H9 (cell line): ENCODE measurements at regions not wholly inside any gene's neighbourhood (a gene's known extent, or its start where the extent isn't known, plus 50 kb on each side); places are given as distances from the start of the nearest gene placed in this dataset.

Source experiments
- DNase-seq: peaks from one replicate; pipeline ENCODE4 v3.0.0-alpha.2; 2017
- H2AFZ ChIP-seq: one replicate; pipeline ENCODE4 v1.6.1; 2013; ENCODE audit warnings: mild to moderate bottlenecking, low read length, control low read depth, moderate library complexity
- H2AK5ac ChIP-seq: 2 replicates; pipeline ENCODE4 v1.6.1; 2013; ENCODE audit warnings: low read length, control low read depth, mixed read lengths; ENCODE audit not compliant: insufficient read length
- H2BK120ac ChIP-seq: one replicate; pipeline ENCODE4 v1.6.1; 2013; ENCODE audit warnings: low read depth, mild to moderate bottlenecking, low read length, control low read depth, inconsistent platforms; ENCODE audit not compliant: poor library complexity, severe bottlenecking
- H2BK12ac ChIP-seq: 2 replicates; pipeline ENCODE4 v1.6.1; 2013; ENCODE audit warnings: low read length, control low read depth, mixed read lengths, low read depth; ENCODE audit not compliant: insufficient read length
- H2BK15ac ChIP-seq: 2 replicates; pipeline ENCODE4 v1.6.1; 2013; ENCODE audit warnings: low read depth, low read length, control low read depth
- H2BK20ac ChIP-seq: one replicate; pipeline ENCODE4 v1.6.1; 2013; ENCODE audit warnings: low read depth, mild to moderate bottlenecking, low read length, control low read depth, inconsistent platforms; ENCODE audit not compliant: poor library complexity, severe bottlenecking
- H2BK5ac ChIP-seq: 2 replicates; pipeline ENCODE4 v1.6.1; 2013; ENCODE audit warnings: low read length, control low read depth, mixed read lengths; ENCODE audit not compliant: insufficient read length
- H3K14ac ChIP-seq: 2 replicates; pipeline ENCODE4 v1.6.1; 2013; ENCODE audit warnings: low read length, control low read depth; ENCODE audit not compliant: insufficient read depth
- H3K18ac ChIP-seq: 2 replicates; pipeline ENCODE4 v1.6.1; 2013; ENCODE audit warnings: low read depth, mild to moderate bottlenecking, mixed read lengths, low read length, control low read depth; ENCODE audit not compliant: insufficient read length
- H3K23ac ChIP-seq: 2 replicates; pipeline ENCODE4 v1.6.1; 2013; ENCODE audit warnings: low read length, control low read depth, mixed read lengths, low read depth; ENCODE audit not compliant: insufficient read length
- H3K23me2 ChIP-seq: 2 replicates; pipeline ENCODE4 v1.6.1; 2013; ENCODE audit warnings: low read depth, mild to moderate bottlenecking, mixed read lengths, low read length, control low read depth; ENCODE audit not compliant: insufficient read length, poor library complexity, severe bottlenecking
- H3K27ac ChIP-seq: 2 replicates; pipeline ENCODE4 v1.5.1; 2013; ENCODE audit warnings: low read length, control low read depth, mixed read lengths, low read depth; ENCODE audit not compliant: insufficient read length
- H3K27me3 ChIP-seq: 2 replicates; pipeline ENCODE4 v1.6.1; 2013; ENCODE audit warnings: low read length, control low read depth, inconsistent platforms; ENCODE audit not compliant: insufficient read depth
- H3K4ac ChIP-seq: 2 replicates; pipeline ENCODE4 v1.6.1; 2013; ENCODE audit warnings: low read depth, mild to moderate bottlenecking, control low read depth, inconsistent platforms, low read length, moderate library complexity
- H3K4me1 ChIP-seq: 2 replicates; pipeline ENCODE4 v1.6.1; 2013; ENCODE audit warnings: low read length, control low read depth, inconsistent platforms; ENCODE audit not compliant: insufficient read depth
- H3K4me2 ChIP-seq: 2 replicates; pipeline ENCODE4 v1.6.1; 2013; ENCODE audit warnings: low read length, control low read depth, mixed read lengths; ENCODE audit not compliant: insufficient read length, insufficient read depth
- H3K56ac ChIP-seq: 2 replicates; pipeline ENCODE4 v1.6.1; 2013; ENCODE audit warnings: low read depth, mild to moderate bottlenecking, mixed read lengths, low read length, control low read depth; ENCODE audit not compliant: insufficient read length
- H3K79me1 ChIP-seq: 2 replicates; pipeline ENCODE4 v1.6.1; 2013; ENCODE audit warnings: low read depth, mild to moderate bottlenecking, moderate library complexity, low read length, control low read depth, inconsistent platforms; ENCODE audit not compliant: insufficient read depth, poor library complexity, severe bottlenecking
- H3K79me2 ChIP-seq: 2 replicates; pipeline ENCODE4 v1.6.1; 2013; ENCODE audit warnings: low read length, control low read depth, inconsistent platforms; ENCODE audit not compliant: insufficient read depth
- H3K9ac ChIP-seq: 2 replicates; pipeline ENCODE4 v1.6.1; 2013; ENCODE audit warnings: low read length, control low read depth, mixed read lengths; ENCODE audit not compliant: insufficient read length; ENCODE audit errors: extremely low read depth
- H3K9me3 ChIP-seq: one replicate; pipeline ENCODE4 v1.6.1; 2013; ENCODE audit warnings: low read depth, low read length, inconsistent platforms; ENCODE audit not compliant: control insufficient read depth
- H3T11ph ChIP-seq: one replicate; pipeline ENCODE4 v1.6.1; 2013; ENCODE audit warnings: mild to moderate bottlenecking, low read length, control low read depth, inconsistent platforms
- H4K20me1 ChIP-seq: one replicate; pipeline ENCODE4 v1.6.1; 2013; ENCODE audit not compliant: control insufficient read depth, insufficient read length, insufficient read depth
- H4K5ac ChIP-seq: 2 replicates; pipeline ENCODE4 v1.6.1; 2013; ENCODE audit warnings: low read depth, mild to moderate bottlenecking, mixed read lengths, low read length, control low read depth; ENCODE audit not compliant: insufficient read length
- H4K8ac ChIP-seq: replicated peaks from 2 replicates; pipeline ENCODE4 v1.6.1; 2013; ENCODE audit warnings: low read length, control low read depth, mixed read lengths, low read depth; ENCODE audit not compliant: insufficient read length
- H4K91ac ChIP-seq: 2 replicates; pipeline ENCODE4 v1.6.1; 2013; ENCODE audit warnings: low read depth, mild to moderate bottlenecking, moderate library complexity, mixed read lengths, low read length, control low read depth; ENCODE audit not compliant: insufficient read length
- H3K27ac Mint-ChIP-seq, 3 experiments: 2 replicates in 2 of 3; 3 replicates in 1 of 3; pipeline ENCODE4 v1.8.0; 2020 to 2021; ENCODE audit warnings: mixed read lengths in 3 of 3, mild to moderate bottlenecking in 1 of 3, moderate library complexity in 1 of 3
- H3K27me3 Mint-ChIP-seq: 2 replicates; pipeline ENCODE4 v1.8.0; 2021; ENCODE audit warnings: low read depth, mild to moderate bottlenecking, moderate library complexity, mixed read lengths
- H3K36me3 Mint-ChIP-seq, 3 experiments: 2 replicates in 2 of 3; 3 replicates in 1 of 3; pipeline ENCODE4 v1.8.0; 2020 to 2021; ENCODE audit warnings: low read depth in 3 of 3, mixed read lengths in 3 of 3; ENCODE audit not compliant: insufficient read depth in 1 of 3
- H3K4me1 Mint-ChIP-seq, 2 experiments: 2 replicates each; pipeline ENCODE4 v1.8.0; 2020; ENCODE audit warnings: mixed read lengths in 2 of 2
- H3K4me3 Mint-ChIP-seq, 2 experiments: 2 replicates in 1 of 2; 3 replicates in 1 of 2; pipeline ENCODE4 v1.8.0; 2020 to 2021; ENCODE audit warnings: mild to moderate bottlenecking in 2 of 2, mixed read lengths in 2 of 2, moderate library complexity in 1 of 2
- H3K9me3 Mint-ChIP-seq, 2 experiments: 2 replicates in 1 of 2; 3 replicates in 1 of 2; pipeline ENCODE4 v1.8.0; 2020; ENCODE audit warnings: mild to moderate bottlenecking in 2 of 2, mixed read lengths in 2 of 2, moderate library complexity in 1 of 2
- WGBS: extraction: QIAGEN DNeasy Blood & Tissue Kit; methylation state at CpG from one replicate; pipeline ENCODE4 v1.1.7; 2013; ENCODE audit warnings: missing lambda C conversion rate, low lambda C conversion rate, mixed read lengths; ENCODE audit not compliant: insufficient read length; ENCODE audit errors: extremely low coverage; 5-methylcytosine and 5-hydroxymethylcytosine counted together
- TF ChIP-seq, protein P1 (sequence below): fragments of 200-600 bp; sonication (generic); conservative IDR thresholded peaks from 3 replicates; pipeline ENCODE4 v1.8.0; 2021; ENCODE audit warnings: antibody characterized with exemption, mild to moderate bottlenecking

DNA sequence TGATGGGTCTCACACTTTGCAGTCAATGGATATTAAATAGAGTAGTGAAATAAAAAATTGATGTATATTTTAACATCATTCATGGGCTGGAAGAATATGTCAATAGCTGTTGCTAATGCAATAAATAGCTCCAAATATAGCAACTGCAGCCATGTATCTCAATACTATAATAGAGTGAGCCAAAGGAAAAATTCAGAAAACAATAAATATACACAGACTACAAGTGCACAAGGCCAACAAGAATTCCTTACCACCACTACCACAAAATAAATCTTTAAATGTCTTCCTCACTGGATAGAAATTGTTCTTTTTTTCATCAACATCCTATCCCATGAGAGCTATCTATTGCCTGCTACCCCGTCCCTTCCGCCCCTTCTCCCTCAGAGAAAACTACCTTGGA, 113.1 kb upstream of the TRIM24 start:
- Histone ChIP-seq H2BK15ac (no peak overlapping the region), H3K79me2 (no peaks in the 10 kb centered on the region), H3K23ac (no peak overlapping the region), H3K4ac (no peak overlapping the region), H2BK5ac (no peak overlapping the region), H3K9ac (no peak overlapping the region), H2BK20ac (no peak overlapping the region), H2AFZ (no peak overlapping the region), H3K4me1 (no peaks in the 10 kb centered on the region), H3K56ac (no peak overlapping the region), H4K5ac (no peak overlapping the region), H3K14ac (no peak overlapping the region), H3K27me3 (no peaks in the 10 kb centered on the region), H2AK5ac (no peak overlapping the region), H3T11ph (no peak overlapping the region), H3K79me1 (no peaks in the 10 kb centered on the region), H3K23me2 (no peaks in the 10 kb centered on the region), H4K20me1 (no peaks in the 10 kb centered on the region), H3K18ac (no peak overlapping the region), H4K91ac (no peak overlapping the region), H3K27ac (no peak overlapping the region), H4K8ac (no peak overlapping the region), H2BK120ac (no peak overlapping the region), H3K9me3 (peaks cover 48% of the 10 kb centered on the region), H3K4me2 (no peak overlapping the region), H2BK12ac (no peak overlapping the region)
- peaks cover 44 to 69% (median 62%) of the 10 kb centered on the region in 3 experiments for H3K36me3 Mint-ChIP-seq
- no peak for DNase-seq
- no peak overlapping the region for H3K27ac Mint-ChIP-seq
- H3K4me1 Mint-ChIP-seq: no peaks in the 10 kb centered on the region
- no peaks in the 10 kb centered on the region for H3K27me3 Mint-ChIP-seq
- WGBS: no CpG with 5 or more reads among the region's 2 CpGs
- TF ChIP-seq, protein P1, sequence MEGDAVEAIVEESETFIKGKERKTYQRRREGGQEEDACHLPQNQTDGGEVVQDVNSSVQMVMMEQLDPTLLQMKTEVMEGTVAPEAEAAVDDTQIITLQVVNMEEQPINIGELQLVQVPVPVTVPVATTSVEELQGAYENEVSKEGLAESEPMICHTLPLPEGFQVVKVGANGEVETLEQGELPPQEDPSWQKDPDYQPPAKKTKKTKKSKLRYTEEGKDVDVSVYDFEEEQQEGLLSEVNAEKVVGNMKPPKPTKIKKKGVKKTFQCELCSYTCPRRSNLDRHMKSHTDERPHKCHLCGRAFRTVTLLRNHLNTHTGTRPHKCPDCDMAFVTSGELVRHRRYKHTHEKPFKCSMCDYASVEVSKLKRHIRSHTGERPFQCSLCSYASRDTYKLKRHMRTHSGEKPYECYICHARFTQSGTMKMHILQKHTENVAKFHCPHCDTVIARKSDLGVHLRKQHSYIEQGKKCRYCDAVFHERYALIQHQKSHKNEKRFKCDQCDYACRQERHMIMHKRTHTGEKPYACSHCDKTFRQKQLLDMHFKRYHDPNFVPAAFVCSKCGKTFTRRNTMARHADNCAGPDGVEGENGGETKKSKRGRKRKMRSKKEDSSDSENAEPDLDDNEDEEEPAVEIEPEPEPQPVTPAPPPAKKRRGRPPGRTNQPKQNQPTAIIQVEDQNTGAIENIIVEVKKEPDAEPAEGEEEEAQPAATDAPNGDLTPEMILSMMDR: no peak
- peaks cover 60 to 80% of the 10 kb centered on the region in 2 experiments for H3K9me3 Mint-ChIP-seq
- no peak overlapping the region for H3K4me3 Mint-ChIP-seq
